HEK293 (cell line): ENCODE measurements at regions not wholly inside any gene's neighbourhood (a gene's known extent, or its start where the extent isn't known, plus 50 kb on each side); places are given as distances from the start of the nearest gene placed in this dataset.
A peak's percentile ranks its signal among the peaks of the same experiment; 100 is the strongest.

Experiments used
- CTCF ChIA-PET: fragments of 350-600 bp; formaldehyde crosslinking; extraction: SDS; loops from one replicate; lab custom pipeline; 2021; ENCODE audit warnings: antibody characterized with exemption; lab: Yijun Ruan, JAX
- POLR2A ChIA-PET: fragments of 300-600 bp; formaldehyde crosslinking; extraction: SDS; loops from one replicate; lab custom pipeline; 2020; ENCODE audit warnings: antibody characterized with exemption, inconsistent platforms; lab: Yijun Ruan, JAX
- H3K27ac ChIP-seq: fragments of 200-500 bp; sonication (Bioruptor generic); 2 replicates; pipeline ENCODE4 v1.5.1; 2014; ENCODE audit warnings: low read depth, low read length, control low read depth, inconsistent platforms; ENCODE audit errors: extremely low read depth
- H3K36me3 ChIP-seq, 2 experiments: fragments of 200-500 bp in 1 of 2; sonication (Bioruptor generic) in 1 of 2; 1 replicate in 1 of 2; 2 replicates in 1 of 2; pipeline ENCODE4 v1.5.1; 2014 to 2017; ENCODE audit warnings: inconsistent platforms in 2 of 2, low read length in 2 of 2; ENCODE audit not compliant: control insufficient read depth in 2 of 2, insufficient read depth in 1 of 2
- H3K4me1 ChIP-seq: fragments of 200-500 bp; sonication (Bioruptor generic); 2 replicates; pipeline ENCODE4 v1.5.1; 2014; ENCODE audit warnings: mild to moderate bottlenecking, low read length, inconsistent platforms; ENCODE audit not compliant: control insufficient read depth, insufficient read depth
- H3K4me3 ChIP-seq: 2 replicates; pipeline ENCODE4 v1.5.1; 2011; ENCODE audit warnings: low read depth, mild to moderate bottlenecking, control low read depth, low read length, moderate library complexity
- H3K9me3 ChIP-seq: fragments of 200-500 bp; sonication (Bioruptor generic); 2 replicates; pipeline ENCODE4 v1.5.1; 2014; ENCODE audit warnings: low read depth, low read length, inconsistent platforms; ENCODE audit not compliant: control insufficient read depth, insufficient read depth
- HOXC10 ChIP-seq: sonication (generic); formaldehyde crosslinking; IDR thresholded peaks from 2 replicates; pipeline ENCODE4 v1.8.1; 2023; ENCODE audit warnings: mild to moderate bottlenecking, missing genetic modification reagents
- HOXD13 ChIP-seq: sonication (generic); formaldehyde crosslinking; IDR thresholded peaks from 2 replicates; pipeline ENCODE4 v1.8.0; 2022; ENCODE audit warnings: missing genetic modification reagents, borderline replicate concordance
- SALL2 ChIP-seq: fragments of 450-650 bp; formaldehyde crosslinking; IDR thresholded peaks from 2 replicates; pipeline ENCODE4 v1.5.0; 2017; ENCODE audit warnings: missing biosample characterization, mild to moderate bottlenecking, missing genetic modification characterization, borderline replicate concordance
- SCRT1 ChIP-seq: fragments of 450-650 bp; formaldehyde crosslinking; IDR thresholded peaks from 2 replicates; pipeline ENCODE4 v1.5.1; 2016; ENCODE audit warnings: missing biosample characterization, missing genetic modification characterization, borderline replicate concordance
- SETDB1 ChIP-seq: IDR thresholded peaks from one replicate; pipeline ENCODE4 v1.6.1; 2017; ENCODE audit warnings: mild to moderate bottlenecking, low read length, moderate library complexity, mixed read lengths; ENCODE audit not compliant: insufficient read length
- YY2 ChIP-seq: fragments of 450-650 bp; formaldehyde crosslinking; IDR thresholded peaks from 2 replicates; pipeline ENCODE4 v1.5.1; 2016; ENCODE audit warnings: missing biosample characterization, missing genetic modification characterization
- ZBTB1 ChIP-seq: fragments of 450-650 bp; formaldehyde crosslinking; IDR thresholded peaks from 2 replicates; pipeline ENCODE4 v1.5.1; 2016; ENCODE audit warnings: missing biosample characterization, missing genetic modification characterization
- ZBTB11 ChIP-seq: fragments of 450-650 bp; formaldehyde crosslinking; conservative IDR thresholded peaks from 2 replicates; pipeline ENCODE4 v1.5.1; 2016; ENCODE audit warnings: low read depth, missing biosample characterization, missing genetic modification characterization
- ZNF112 ChIP-seq: fragments of 450-650 bp; formaldehyde crosslinking; IDR thresholded peaks from 2 replicates; pipeline ENCODE4 v1.5.0; 2017; ENCODE audit warnings: missing biosample characterization, missing genetic modification characterization
- ZNF16 ChIP-seq: fragments of 450-650 bp; formaldehyde crosslinking; IDR thresholded peaks from 2 replicates; pipeline ENCODE4 v1.5.1; 2016; ENCODE audit warnings: low read depth, missing biosample characterization, missing genetic modification characterization
- ZNF174 ChIP-seq: fragments of 450-650 bp; formaldehyde crosslinking; IDR thresholded peaks from 2 replicates; pipeline ENCODE4 v1.5.0; 2017; ENCODE audit warnings: missing biosample characterization, mild to moderate bottlenecking, missing genetic modification characterization
- ZNF175 ChIP-seq: fragments of 450-650 bp; formaldehyde crosslinking; IDR thresholded peaks from 2 replicates; pipeline ENCODE4 v1.5.1; 2016; ENCODE audit warnings: missing biosample characterization, missing genetic modification characterization
- ZNF292 ChIP-seq: fragments of 450-650 bp; formaldehyde crosslinking; IDR thresholded peaks from 2 replicates; pipeline ENCODE4 v1.5.1; 2016; ENCODE audit warnings: low read depth, missing biosample characterization, missing genetic modification characterization, borderline replicate concordance
- ZNF394 ChIP-seq: fragments of 450-650 bp; formaldehyde crosslinking; IDR thresholded peaks from 2 replicates; pipeline ENCODE4 v1.5.1; 2016; ENCODE audit warnings: missing biosample characterization, missing genetic modification characterization, mild to moderate bottlenecking, moderate library complexity, borderline replicate concordance
- ZNF423 ChIP-seq: fragments of 450-650 bp; formaldehyde crosslinking; IDR thresholded peaks from 2 replicates; pipeline ENCODE4 v1.5.1; 2016; ENCODE audit warnings: missing biosample characterization, missing genetic modification characterization
- ZNF426 ChIP-seq: fragments of 450-650 bp; formaldehyde crosslinking; IDR thresholded peaks from 2 replicates; pipeline ENCODE4 v1.5.1; 2017; ENCODE audit warnings: missing biosample characterization, missing genetic modification characterization, mild to moderate bottlenecking, inconsistent platforms, moderate library complexity
- ZNF449 ChIP-seq: fragments of 450-650 bp; formaldehyde crosslinking; IDR thresholded peaks from 2 replicates; pipeline ENCODE4 v1.5.1; 2017; ENCODE audit warnings: missing biosample characterization, mild to moderate bottlenecking, missing genetic modification characterization, moderate library complexity
- ZNF529 ChIP-seq: fragments of 450-650 bp; formaldehyde crosslinking; IDR thresholded peaks from 2 replicates; pipeline ENCODE4 v1.5.1; 2017; ENCODE audit warnings: missing genetic modification characterization, missing biosample characterization; ENCODE audit not compliant: insufficient replicate concordance
- ZNF530 ChIP-seq: fragments of 450-650 bp; formaldehyde crosslinking; IDR thresholded peaks from 2 replicates; pipeline ENCODE4 v1.5.1; 2016; ENCODE audit warnings: low read depth, missing biosample characterization, missing genetic modification characterization
- ZNF585B ChIP-seq: fragments of 450-650 bp; formaldehyde crosslinking; IDR thresholded peaks from 2 replicates; pipeline ENCODE4 v1.5.1; 2016; ENCODE audit warnings: missing biosample characterization, missing genetic modification characterization
- ZNF596 ChIP-seq: fragments of 450-650 bp; IDR thresholded peaks from 2 replicates; pipeline ENCODE4 v1.5.0; 2018; ENCODE audit warnings: missing biosample characterization, mild to moderate bottlenecking, missing genetic modification characterization, moderate library complexity
- ZNF623 ChIP-seq: fragments of 450-650 bp; formaldehyde crosslinking; IDR thresholded peaks from 2 replicates; pipeline ENCODE4 v1.5.1; 2016; ENCODE audit warnings: missing biosample characterization, missing genetic modification characterization
- ZNF658 ChIP-seq: fragments of 450-650 bp; formaldehyde crosslinking; IDR thresholded peaks from 2 replicates; pipeline ENCODE4; 2016; ENCODE audit warnings: missing biosample characterization, missing genetic modification characterization
- ZSCAN16 ChIP-seq: fragments of 450-650 bp; formaldehyde crosslinking; IDR thresholded peaks from 2 replicates; pipeline ENCODE4 v1.5.1; 2016; ENCODE audit warnings: missing biosample characterization, missing genetic modification characterization
- ZSCAN23 ChIP-seq: fragments of 450-650 bp; formaldehyde crosslinking; IDR thresholded peaks from 2 replicates; pipeline ENCODE4 v1.5.1; 2016; ENCODE audit warnings: missing biosample characterization, missing genetic modification characterization
- TF ChIP-seq, protein P1 (sequence below): fragments of 450-650 bp; formaldehyde crosslinking; IDR thresholded peaks from 2 replicates; pipeline ENCODE4 v1.5.1; 2016; ENCODE audit warnings: missing biosample characterization, missing genetic modification characterization, low read depth

DNA sequence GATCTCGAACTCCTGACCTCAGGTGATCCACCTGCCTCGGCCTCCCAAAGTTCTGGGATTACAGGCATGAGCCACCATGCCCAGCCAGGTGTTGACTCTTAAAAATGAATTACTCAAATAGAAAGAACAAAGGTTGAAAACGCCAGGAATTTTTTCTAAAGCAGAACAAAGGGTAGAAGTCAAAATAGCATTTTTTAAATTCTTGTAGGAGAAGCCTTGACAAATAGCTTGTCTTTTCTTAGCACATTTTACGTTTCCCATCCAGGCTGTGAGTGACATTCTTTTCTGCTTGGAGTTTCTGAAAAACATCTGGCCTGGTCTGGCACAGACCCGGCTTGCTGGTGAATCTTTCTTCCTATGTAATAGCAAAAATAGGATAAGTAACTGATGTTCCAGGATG lies 169.4 kb upstream of the ZNF462 start:
- POLR2A ChIA-PET: no interaction called here
- no peaks in the 10 kb centered on the region for H3K36me3 ChIP-seq
- H3K27ac ChIP-seq: no peak overlapping the region
- peaks cover 3% of the 10 kb centered on the region; the same call in 1 of the 2 replicates for H3K4me1 ChIP-seq
- no peak for TF ChIP-seq ZNF530 (tag by site-specific recombination)
- no peak for TF ChIP-seq YY2 (tag by site-specific recombination)
- TF ChIP-seq SCRT1 (tag by site-specific recombination): no peak
- no peak for TF ChIP-seq ZSCAN23
- no peak for TF ChIP-seq SALL2 (tag by site-specific recombination)
- no peak for TF ChIP-seq ZBTB1 (tag by site-specific recombination)
- TF ChIP-seq ZNF394: no peak
- TF ChIP-seq HOXD13: no peak
- no peak for TF ChIP-seq ZNF112 (tag by site-specific recombination)
- no peak for TF ChIP-seq ZBTB11
- no peak for TF ChIP-seq ZNF423 (tag by site-specific recombination)
- TF ChIP-seq ZNF529 (tag by site-specific recombination): no peak
- TF ChIP-seq ZNF175 (tag by site-specific recombination): no peak
- H3K9me3 ChIP-seq: no peaks in the 10 kb centered on the region
- CTCF ChIA-PET: interaction anchor here (0.6 to 0.7 kb wide), 2 partner anchors 464 to 495 kb away, joined by 3 to 4 read pairs; no protein-coding TSS in a partner anchor
- no peak overlapping the region for H3K4me3 ChIP-seq

DNA sequence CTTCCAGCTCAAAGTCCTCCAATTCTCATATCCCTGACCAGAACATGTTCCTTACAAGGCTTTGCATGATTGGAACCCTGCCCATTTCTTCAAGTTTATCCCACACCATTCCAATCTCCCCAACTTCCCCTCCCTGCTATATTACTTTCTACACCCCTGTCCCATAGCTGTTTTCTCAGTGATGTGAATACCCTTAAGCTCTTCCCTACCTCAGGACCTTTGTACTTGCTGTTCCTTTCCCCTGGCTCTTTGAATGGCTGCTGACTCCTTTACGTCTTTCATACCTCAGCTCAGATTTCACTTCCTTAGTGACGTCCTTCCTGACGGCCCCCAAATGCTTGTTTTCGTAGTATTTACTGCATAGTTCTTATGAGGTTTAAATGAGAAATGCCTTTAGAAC lies 166.2 kb upstream of the ZNF462 start:
- Histone ChIP-seq H3K36me3 (no peaks in the 10 kb centered on the region), H3K4me3 (no peak overlapping the region), H3K4me1 (peaks cover 3% of the 10 kb centered on the region; the same call in 1 of the 2 replicates), H3K9me3 (no peaks in the 10 kb centered on the region), H3K27ac (no peak overlapping the region)
- POLR2A ChIA-PET: interaction anchor here (0.5 to 0.6 kb wide), 2 partner anchors 23 to 164 kb away, joined by 4 to 6 read pairs; no protein-coding TSS in a partner anchor
- TF ChIP-seq SETDB1 (peak; percentile 38), ZSCAN16 (no peak), ZNF623 (tag by site-specific recombination) (peak; percentile 83)
- CTCF ChIA-PET: no interaction called here

DNA sequence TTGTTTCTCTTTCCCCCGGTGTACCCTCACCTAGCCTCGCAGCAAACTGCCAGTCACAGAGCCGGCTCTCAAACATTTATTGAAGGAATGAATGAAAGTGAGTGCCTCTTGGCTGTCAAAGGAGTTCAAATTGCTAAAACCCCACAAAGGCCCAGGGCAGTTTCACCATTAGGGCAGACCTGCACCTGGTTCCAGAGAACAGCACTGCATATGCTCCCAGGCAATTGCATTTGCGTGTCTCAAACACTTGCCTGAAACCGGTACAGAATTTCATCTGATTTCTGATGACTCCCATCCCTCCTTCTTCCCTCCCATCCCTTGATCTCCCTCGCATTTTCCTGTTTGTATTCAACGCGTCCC lies 165.6 kb upstream of the ZNF462 start:
- POLR2A ChIA-PET: interaction anchor here (0.5 kb wide), 1 partner anchor 862 kb away, joined by 7 read pairs; no protein-coding TSS in a partner anchor
- Histone ChIP-seq H3K4me1 (peaks cover 3% of the 10 kb centered on the region; the same call in 1 of the 2 replicates), H3K27ac (no peak overlapping the region), H3K9me3 (no peaks in the 10 kb centered on the region), H3K4me3 (no peak overlapping the region), H3K36me3 (no peaks in the 10 kb centered on the region)
- CTCF ChIA-PET: interaction anchor here (0.9 kb wide), 1 partner anchor 12 kb away, joined by 3 read pairs; no protein-coding TSS in a partner anchor
- TF ChIP-seq ZNF174 (tag by site-specific recombination) (no peak), HOXC10 (no peak), ZNF596 (tag by site-specific recombination) (no peak), ZNF658 (tag by site-specific recombination) (no peak), ZNF585B (tag by site-specific recombination) (no peak), ZNF426 (tag by site-specific recombination) (no peak), ZNF292 (tag by site-specific recombination) (no peak), ZNF16 (tag by site-specific recombination) (no peak), ZNF449 (no peak)
- TF ChIP-seq, protein P1, sequence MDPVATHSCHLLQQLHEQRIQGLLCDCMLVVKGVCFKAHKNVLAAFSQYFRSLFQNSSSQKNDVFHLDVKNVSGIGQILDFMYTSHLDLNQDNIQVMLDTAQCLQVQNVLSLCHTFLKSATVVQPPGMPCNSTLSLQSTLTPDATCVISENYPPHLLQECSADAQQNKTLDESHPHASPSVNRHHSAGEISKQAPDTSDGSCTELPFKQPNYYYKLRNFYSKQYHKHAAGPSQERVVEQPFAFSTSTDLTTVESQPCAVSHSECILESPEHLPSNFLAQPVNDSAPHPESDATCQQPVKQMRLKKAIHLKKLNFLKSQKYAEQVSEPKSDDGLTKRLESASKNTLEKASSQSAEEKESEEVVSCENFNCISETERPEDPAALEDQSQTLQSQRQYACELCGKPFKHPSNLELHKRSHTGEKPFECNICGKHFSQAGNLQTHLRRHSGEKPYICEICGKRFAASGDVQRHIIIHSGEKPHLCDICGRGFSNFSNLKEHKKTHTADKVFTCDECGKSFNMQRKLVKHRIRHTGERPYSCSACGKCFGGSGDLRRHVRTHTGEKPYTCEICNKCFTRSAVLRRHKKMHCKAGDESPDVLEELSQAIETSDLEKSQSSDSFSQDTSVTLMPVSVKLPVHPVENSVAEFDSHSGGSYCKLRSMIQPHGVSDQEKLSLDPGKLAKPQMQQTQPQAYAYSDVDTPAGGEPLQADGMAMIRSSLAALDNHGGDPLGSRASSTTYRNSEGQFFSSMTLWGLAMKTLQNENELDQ (tag by site-specific recombination): no peak
